Activated naive CD8-positive, alpha-beta T cell treated with anti-CD3 and anti-CD28 coated beads, Interleukin-2, amount 50 U/mL, for 24 hours (primary cell): ENCODE measurements at regions not wholly inside any gene's neighbourhood (a gene's known extent, or its start where the extent isn't known, plus 50 kb on each side); places are given as distances from the start of the nearest gene placed in this dataset.
"Not testable (repeated sequence)": the region's sequence is repeated elsewhere in the genome, so short reads cannot be mapped to it uniquely, and the experiment has no call there.

Experiments
- ATAC-seq: fragments of 150-1000 bp; cut with Tn5 transposase; one replicate; pipeline ENCODE4 v1.10.0; 2021
- DNase-seq: peaks from one replicate; pipeline ENCODE4 v3.0.0; 2021
- H3K27ac Mint-ChIP-seq: one replicate; pipeline ENCODE4 v1.8.0; 2021; ENCODE audit warnings: mild to moderate bottlenecking, mixed read lengths
- H3K27me3 Mint-ChIP-seq: one replicate; pipeline ENCODE4 v1.8.0; 2021; ENCODE audit warnings: mixed read lengths
- H3K36me3 Mint-ChIP-seq: one replicate; pipeline ENCODE4 v1.8.0; 2021; ENCODE audit warnings: low read depth, mixed read lengths
- H3K4me1 Mint-ChIP-seq: one replicate; pipeline ENCODE4 v1.8.0; 2021; ENCODE audit warnings: mixed read lengths
- H3K4me3 Mint-ChIP-seq: one replicate; pipeline ENCODE4 v1.8.0; 2021; ENCODE audit warnings: mild to moderate bottlenecking, moderate library complexity, mixed read lengths
- H3K9me3 Mint-ChIP-seq: one replicate; pipeline ENCODE4 v1.8.0; 2021; ENCODE audit warnings: mixed read lengths

DNA sequence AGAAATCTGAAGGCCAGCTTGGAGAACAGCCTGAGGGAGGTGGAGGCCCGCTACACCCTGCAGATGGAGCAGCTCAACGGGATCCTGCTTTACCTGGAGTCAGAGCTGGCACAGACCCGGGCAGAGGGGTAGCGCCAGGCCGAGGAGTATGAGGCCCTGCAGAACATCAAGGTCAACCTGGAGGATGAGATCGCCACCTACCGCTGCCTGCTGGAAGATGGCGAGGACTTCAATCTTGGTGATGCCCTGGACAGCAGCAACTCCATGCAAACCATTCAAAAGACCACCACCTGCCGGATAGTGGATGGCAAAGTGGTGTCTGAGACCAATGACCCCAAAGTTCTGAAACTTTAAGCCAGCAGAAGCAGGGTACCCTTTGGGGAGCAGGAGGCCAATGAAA, 318.4 kb downstream of the ZFHX3 start:
- H3K36me3 Mint-ChIP-seq, ATAC-seq, H3K27ac Mint-ChIP-seq, H3K4me3 Mint-ChIP-seq, H3K27me3 Mint-ChIP-seq, H3K4me1 Mint-ChIP-seq, DNase-seq: not testable (repeated sequence)
- peaks cover 20% of the 10 kb centered on the region for H3K9me3 Mint-ChIP-seq

DNA sequence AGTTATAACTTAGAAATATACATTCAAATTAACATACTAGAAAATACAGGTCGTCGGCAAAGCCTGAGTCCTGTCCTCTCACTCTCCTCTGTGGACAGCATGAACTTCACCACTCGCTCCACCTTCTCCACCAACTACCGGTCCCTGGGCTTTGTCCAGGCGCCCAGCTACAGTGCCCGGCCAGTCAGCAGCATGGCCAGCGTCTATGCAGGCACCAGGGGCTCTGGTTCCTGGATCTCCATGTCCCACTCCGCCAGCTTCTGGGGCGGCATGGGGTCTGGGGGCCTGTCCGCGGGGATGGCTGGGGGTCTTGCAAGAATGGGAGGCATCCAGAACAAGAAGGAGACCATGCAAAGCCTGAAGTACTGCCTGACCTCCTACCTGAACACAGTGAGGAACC, 319.4 kb downstream of the ZFHX3 start:
- peaks cover 2% of the 10 kb centered on the region for H3K36me3 Mint-ChIP-seq
- DNase-seq (no peak), ATAC-seq (no peak)
- no peaks in the 10 kb centered on the region for H3K27me3 Mint-ChIP-seq
- no peaks in the 10 kb centered on the region for H3K4me1 Mint-ChIP-seq
- no peak overlapping the region for H3K4me3 Mint-ChIP-seq
- H3K27ac Mint-ChIP-seq = no peak overlapping the region
- H3K9me3 Mint-ChIP-seq = peaks cover 10% of the 10 kb centered on the region

DNA sequence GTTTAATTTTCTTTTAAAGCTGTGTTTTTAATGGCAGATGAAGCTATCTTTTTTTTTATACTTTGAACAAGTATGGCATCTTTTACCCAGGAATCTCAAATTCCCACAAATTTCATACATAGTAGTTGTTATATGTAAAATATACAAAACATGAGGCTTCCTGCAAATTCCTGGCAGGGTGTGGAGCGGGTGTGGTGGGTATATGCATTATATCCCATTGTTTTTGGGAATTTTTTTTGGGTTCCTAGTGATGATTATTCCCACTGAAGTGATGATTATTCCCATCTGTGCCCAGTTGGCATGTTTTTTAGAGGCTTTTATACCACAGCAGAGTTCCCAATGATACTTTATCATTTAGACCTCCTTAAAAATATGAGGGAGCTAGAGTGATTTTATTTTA, 320.4 kb downstream of the ZFHX3 start:
- ATAC-seq = no peak
- no peak overlapping the region for H3K27ac Mint-ChIP-seq
- no peaks in the 10 kb centered on the region for H3K4me1 Mint-ChIP-seq
- peaks cover 2% of the 10 kb centered on the region for H3K36me3 Mint-ChIP-seq
- H3K4me3 Mint-ChIP-seq = no peak overlapping the region
- no peak for DNase-seq
- peaks cover 4% of the 10 kb centered on the region for H3K9me3 Mint-ChIP-seq
- no peaks in the 10 kb centered on the region for H3K27me3 Mint-ChIP-seq

DNA sequence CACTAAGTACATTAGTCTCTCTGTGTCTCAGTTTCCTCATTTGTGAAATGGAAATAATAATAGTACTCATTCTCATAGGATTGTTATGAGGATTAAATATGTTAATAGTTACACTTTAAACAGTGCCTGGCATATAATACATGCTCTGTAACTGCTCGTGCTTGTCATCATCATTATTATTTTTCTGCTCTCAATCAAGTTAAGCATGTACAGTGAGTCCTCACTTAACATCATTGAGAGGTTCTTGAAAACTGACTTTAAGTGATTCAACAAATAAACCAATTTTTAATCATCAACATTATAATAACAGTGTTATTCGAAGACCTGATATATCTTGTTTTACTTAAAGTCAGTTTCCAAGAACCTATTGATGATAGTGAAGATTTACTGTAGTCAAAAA, 322.3 kb downstream of the ZFHX3 start:
- Mint-ChIP-seq H3K27me3 (no peaks in the 10 kb centered on the region), H3K4me3 (no peak overlapping the region), H3K36me3 (no peaks in the 10 kb centered on the region), H3K9me3 (peaks cover 4% of the 10 kb centered on the region), H3K4me1 (no peaks in the 10 kb centered on the region), H3K27ac (no peak overlapping the region)
- ATAC-seq (no peak), DNase-seq (no peak)

DNA sequence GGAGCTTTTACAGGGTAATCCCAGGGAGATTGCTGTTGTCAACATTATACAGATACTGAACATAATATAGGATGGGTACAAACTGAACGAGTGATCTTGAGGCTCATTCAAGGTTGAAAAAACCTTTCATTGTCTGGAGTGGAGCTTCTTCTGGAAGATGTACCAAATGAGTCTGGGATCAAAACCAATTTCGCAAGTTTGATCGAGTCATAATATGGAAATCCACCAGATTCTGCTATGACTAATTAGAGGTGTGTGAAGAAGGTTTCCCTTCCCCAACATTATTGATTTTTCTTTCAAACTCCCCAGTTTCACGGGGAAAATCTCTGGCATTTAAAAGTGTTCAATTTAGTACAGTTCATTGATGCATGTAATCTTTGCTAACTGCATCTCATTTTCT, 324.1 kb downstream of the ZFHX3 start:
- Mint-ChIP-seq H3K27ac (no peak overlapping the region), H3K36me3 (no peaks in the 10 kb centered on the region), H3K27me3 (no peaks in the 10 kb centered on the region), H3K4me1 (no peaks in the 10 kb centered on the region), H3K9me3 (no peaks in the 10 kb centered on the region), H3K4me3 (no peak overlapping the region)
- DNase-seq (no peak), ATAC-seq (no peak)

DNA sequence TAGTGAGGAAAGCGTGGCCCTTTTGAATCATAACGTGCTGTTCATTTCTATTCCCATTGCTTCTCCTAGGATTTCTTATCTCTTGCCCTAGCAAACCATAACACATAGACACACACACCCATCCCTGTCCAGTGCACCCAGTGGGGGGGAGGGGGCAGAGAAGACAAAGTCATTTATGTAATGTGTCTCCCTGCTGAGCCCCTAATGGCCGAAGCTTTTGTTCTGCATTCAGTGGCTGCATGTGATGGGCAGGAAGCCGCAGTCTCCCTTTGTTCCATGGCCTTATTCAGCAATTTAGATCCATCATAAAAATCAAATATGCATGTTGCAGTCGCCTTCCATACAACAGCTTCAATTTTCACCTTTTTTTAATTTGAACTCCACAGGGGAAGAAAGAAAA, 325.4 kb downstream of the ZFHX3 start:
- Mint-ChIP-seq H3K27me3 (no peaks in the 10 kb centered on the region), H3K9me3 (no peaks in the 10 kb centered on the region), H3K4me1 (no peaks in the 10 kb centered on the region), H3K4me3 (no peak overlapping the region), H3K36me3 (no peaks in the 10 kb centered on the region), H3K27ac (no peak overlapping the region)
- no peak for DNase-seq
- ATAC-seq = no peak

DNA sequence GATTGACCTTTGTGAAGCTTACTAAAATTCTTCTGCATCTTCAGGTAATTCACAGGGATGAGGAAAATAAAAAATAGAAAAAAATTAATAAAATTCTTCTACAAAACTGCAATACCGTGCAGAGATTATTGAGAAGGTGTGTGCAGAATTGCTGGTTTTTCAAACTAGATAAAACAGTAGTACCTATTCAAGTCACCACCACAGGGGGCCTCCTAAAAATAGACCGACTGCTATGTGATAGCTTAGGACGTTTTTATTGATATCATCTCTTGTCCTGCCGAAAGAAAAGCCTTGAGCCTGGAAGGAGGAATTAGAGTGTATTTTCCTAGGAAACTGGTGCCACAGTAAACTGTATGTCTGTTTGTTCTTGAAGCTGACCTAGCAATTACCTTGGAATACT, 325.9 kb downstream of the ZFHX3 start:
- no peak for ATAC-seq
- no peak overlapping the region for H3K27ac Mint-ChIP-seq
- H3K9me3 Mint-ChIP-seq = no peaks in the 10 kb centered on the region
- no peaks in the 10 kb centered on the region for H3K36me3 Mint-ChIP-seq
- H3K27me3 Mint-ChIP-seq = no peaks in the 10 kb centered on the region
- DNase-seq = no peak
- no peak overlapping the region for H3K4me3 Mint-ChIP-seq
- H3K4me1 Mint-ChIP-seq = no peaks in the 10 kb centered on the region

DNA sequence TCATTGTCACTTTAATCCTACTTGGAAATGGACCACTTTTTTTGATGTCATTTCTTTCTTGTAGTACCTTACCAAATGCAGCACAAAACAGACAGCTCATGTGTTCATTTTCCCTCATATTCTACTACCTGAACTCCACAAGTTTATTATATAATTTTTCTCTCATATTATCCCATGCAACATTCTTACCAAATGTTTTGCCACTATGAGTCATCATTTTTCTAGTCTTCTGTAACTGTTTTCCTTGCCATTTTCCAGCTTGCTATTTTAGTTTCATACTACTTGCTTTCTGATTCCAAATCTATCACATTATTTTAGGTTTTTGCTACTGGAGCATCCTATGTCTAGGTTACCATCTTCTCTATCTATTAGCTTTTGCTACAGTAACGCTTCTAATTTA, 332.7 kb downstream of the ZFHX3 start:
- H3K36me3 Mint-ChIP-seq = peaks cover 39% of the 10 kb centered on the region
- peaks cover 39% of the 10 kb centered on the region for H3K9me3 Mint-ChIP-seq
- no peak for DNase-seq
- no peaks in the 10 kb centered on the region for H3K4me1 Mint-ChIP-seq
- no peaks in the 10 kb centered on the region for H3K27me3 Mint-ChIP-seq
- H3K27ac Mint-ChIP-seq = no peak overlapping the region
- no peak for ATAC-seq
- H3K4me3 Mint-ChIP-seq = no peak overlapping the region

DNA sequence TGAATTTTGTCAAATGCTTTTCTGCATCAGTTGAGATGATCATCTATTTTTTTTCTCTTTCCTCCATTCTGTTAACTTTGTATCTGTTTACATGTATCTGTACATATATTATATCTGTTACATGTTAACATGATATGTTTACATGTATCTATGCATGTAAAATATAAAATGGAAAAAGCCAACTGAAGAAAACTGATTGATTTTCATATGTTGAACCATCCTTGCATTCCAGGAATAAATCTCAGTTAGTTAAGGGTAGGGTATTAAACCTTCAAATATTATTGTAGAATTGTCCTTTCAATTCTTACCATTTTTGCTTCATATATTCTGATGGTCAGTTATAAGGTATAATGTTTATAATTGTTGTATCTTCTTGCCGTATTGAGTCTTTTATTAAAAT, 336.1 kb downstream of the ZFHX3 start:
- no peaks in the 10 kb centered on the region for H3K27me3 Mint-ChIP-seq
- H3K27ac Mint-ChIP-seq = no peak overlapping the region
- peaks cover 39% of the 10 kb centered on the region for H3K36me3 Mint-ChIP-seq
- DNase-seq (no peak), ATAC-seq (no peak)
- H3K4me1 Mint-ChIP-seq = no peaks in the 10 kb centered on the region
- peaks cover 42% of the 10 kb centered on the region for H3K9me3 Mint-ChIP-seq
- no peak overlapping the region for H3K4me3 Mint-ChIP-seq

DNA sequence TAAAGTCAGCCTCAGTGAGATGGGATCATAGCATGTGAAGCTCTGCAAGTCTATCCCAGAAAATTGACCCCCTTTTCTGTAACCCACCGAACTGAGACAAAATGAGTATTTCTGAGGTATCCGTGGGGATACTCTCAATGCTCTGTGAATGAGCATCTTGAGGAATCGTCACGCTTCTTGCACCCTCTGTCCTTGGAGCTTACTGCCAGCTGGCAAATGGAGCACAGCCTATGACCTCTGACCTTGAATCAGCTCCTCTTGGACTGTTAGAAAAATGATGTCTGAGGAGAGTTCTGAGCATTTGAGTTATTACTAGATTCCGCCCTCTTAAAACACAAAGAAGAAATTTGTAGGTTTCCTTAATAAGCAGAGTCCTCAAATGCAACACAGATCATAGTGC, 342.1 kb downstream of the ZFHX3 start:
- Mint-ChIP-seq H3K36me3 (no peaks in the 10 kb centered on the region), H3K27me3 (no peaks in the 10 kb centered on the region), H3K27ac (no peak overlapping the region), H3K4me3 (no peak overlapping the region), H3K4me1 (no peaks in the 10 kb centered on the region), H3K9me3 (peaks cover 5% of the 10 kb centered on the region)
- ATAC-seq (no peak), DNase-seq (no peak)

DNA sequence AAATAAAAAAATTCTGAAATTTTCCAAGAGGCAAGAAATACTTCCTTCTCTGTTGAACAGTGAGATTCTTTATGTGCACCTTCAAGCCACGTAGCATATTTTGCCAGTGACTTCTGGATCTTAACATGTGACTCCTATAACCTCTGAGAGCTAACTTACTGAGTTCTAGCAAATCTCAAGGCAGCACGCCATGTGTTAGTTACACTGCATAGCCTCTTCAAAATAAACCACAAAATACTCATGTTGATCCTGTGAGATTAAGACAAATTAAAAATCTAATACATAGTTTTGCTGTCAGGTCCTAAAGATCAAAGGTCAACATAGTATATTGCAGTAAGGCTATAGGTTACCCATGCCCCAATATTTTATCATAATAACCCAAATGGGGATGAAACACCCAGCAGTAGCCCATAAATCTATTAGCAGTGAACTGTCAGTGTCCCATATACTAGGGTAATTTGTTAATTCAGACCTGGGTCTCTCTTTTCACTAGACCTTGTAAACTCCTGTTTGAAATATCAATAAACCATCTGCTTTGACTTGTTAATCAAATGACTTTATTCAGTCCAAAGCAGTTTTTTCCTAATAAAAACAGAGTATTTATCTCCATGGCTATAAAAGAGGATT, 343.1 kb downstream of the ZFHX3 start:
- Mint-ChIP-seq H3K36me3 (no peaks in the 10 kb centered on the region), H3K27ac (no peak overlapping the region)

DNA sequence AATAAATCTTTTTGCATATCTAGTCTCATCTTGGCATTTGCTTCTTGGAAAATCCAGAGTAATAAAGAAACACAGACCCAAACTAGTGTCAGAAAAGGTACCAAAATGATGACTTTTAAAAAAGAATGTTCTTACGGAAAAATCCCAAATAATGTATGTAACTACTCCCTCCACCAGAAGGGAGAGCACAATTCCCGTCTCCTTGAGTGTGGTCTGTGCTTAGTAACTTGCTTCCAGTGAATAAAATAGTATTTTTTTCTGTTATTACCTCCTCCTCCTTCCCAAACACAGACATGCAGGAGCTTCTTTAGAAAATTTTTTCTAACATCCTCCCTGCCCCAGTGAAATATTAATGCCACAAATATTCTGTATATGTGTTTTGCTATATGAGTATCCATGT, 358.1 kb downstream of the ZFHX3 start:
- Mint-ChIP-seq H3K27ac (no peak overlapping the region), H3K36me3 (peaks cover 2% of the 10 kb centered on the region), H3K4me1 (no peaks in the 10 kb centered on the region), H3K4me3 (no peak overlapping the region), H3K9me3 (no peaks in the 10 kb centered on the region), H3K27me3 (no peaks in the 10 kb centered on the region)
- ATAC-seq = no peak
- no peak for DNase-seq

More for the DNA sequence above, 343.1 kb downstream of the ZFHX3 start:
- DNase-seq = no peak
- no peak for ATAC-seq
- peaks cover 3% of the 10 kb centered on the region for H3K9me3 Mint-ChIP-seq
- no peak overlapping the region for H3K4me3 Mint-ChIP-seq
- no peaks in the 10 kb centered on the region for H3K27me3 Mint-ChIP-seq
- H3K4me1 Mint-ChIP-seq = no peaks in the 10 kb centered on the region

DNA sequence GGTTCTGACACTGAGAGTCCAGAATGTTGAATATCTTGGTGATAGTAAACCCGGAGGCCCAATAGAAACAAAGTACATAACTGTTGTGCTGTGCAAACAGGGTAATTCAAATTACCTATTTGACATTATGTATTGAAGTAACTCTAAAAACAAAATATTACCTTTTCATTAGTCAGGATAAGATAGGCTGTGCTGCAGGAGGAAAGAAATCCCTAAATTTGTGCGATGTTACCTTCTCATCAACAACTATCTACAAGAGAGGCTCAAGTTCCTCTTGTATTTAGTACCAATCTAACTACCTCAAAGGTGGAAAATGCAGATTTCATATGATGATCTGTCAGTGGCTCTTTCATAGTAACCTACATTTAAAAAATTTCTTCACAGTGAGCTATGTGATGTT, 367.2 kb downstream of the ZFHX3 start:
- H3K4me3 Mint-ChIP-seq = no peak overlapping the region
- no peak for ATAC-seq
- no peak overlapping the region for H3K27ac Mint-ChIP-seq
- no peaks in the 10 kb centered on the region for H3K27me3 Mint-ChIP-seq
- DNase-seq = no peak
- no peaks in the 10 kb centered on the region for H3K36me3 Mint-ChIP-seq
- H3K9me3 Mint-ChIP-seq = peaks cover 9% of the 10 kb centered on the region
- H3K4me1 Mint-ChIP-seq = no peaks in the 10 kb centered on the region

DNA sequence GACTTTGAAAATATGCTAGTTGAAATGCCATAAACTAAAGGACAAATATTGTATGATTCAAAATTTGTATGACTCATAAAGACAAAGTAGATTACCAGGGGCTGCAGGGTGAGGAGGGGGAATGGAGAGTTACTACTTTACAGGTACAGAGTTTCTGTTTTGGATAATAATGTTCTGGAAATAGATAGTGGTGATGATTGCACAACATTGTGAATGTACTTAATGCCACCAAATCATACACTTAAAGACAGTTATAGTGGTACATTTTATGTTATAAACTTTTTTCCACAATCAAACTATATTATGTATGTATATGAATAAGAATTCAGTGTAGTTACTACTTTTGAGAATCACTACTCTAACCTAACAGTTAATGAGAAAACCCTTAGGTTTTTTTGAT, 368.1 kb downstream of the ZFHX3 start:
- Mint-ChIP-seq H3K4me3 (no peak overlapping the region), H3K36me3 (peaks cover 2% of the 10 kb centered on the region), H3K4me1 (no peaks in the 10 kb centered on the region), H3K9me3 (peaks cover 9% of the 10 kb centered on the region), H3K27ac (no peak overlapping the region), H3K27me3 (no peaks in the 10 kb centered on the region)
- DNase-seq (no peak), ATAC-seq (no peak)

DNA sequence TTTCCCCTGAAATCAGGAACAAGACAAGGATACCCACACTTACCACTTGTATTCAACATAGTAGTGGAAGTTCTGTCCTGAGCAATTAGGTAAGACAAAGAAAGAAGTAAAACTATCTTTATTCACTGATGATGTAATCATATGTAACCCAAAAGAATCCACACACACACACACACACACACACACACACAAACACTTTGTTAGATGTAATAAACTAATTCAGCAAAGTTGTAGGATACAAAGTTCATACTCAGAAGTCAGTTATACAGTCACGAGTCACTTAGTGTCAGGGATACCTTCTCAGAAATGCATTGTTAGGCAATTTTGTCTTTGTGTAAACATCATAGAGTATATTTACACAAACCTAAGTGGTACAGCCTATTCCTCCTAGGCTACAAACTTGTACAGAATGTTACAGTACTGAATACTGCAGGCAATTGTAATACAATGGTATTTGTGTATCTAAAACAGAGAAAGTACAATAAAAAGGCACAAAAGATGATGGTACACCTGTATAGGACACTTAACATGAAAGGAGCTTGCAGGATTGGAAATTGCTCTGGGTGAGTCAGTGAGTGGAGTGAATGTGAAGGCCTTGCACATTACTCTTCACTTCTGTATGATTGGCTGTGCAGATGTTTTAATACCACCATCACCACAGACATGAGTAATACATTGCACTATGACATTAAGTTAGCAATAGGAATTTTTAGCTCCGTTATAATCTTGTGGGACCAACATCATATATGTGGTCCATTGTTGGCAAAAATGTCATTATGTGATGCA, 370.1 kb downstream of the ZFHX3 start:
- ATAC-seq (peak; percentile 49), DNase-seq (no peak)
- peaks cover 14% of the 10 kb centered on the region for H3K9me3 Mint-ChIP-seq
- peaks cover 5% of the 10 kb centered on the region for H3K36me3 Mint-ChIP-seq
- H3K27ac Mint-ChIP-seq = no peak overlapping the region
- H3K4me1 Mint-ChIP-seq = no peaks in the 10 kb centered on the region
- no peak overlapping the region for H3K4me3 Mint-ChIP-seq
- no peaks in the 10 kb centered on the region for H3K27me3 Mint-ChIP-seq
